H9 (cell line): ENCODE measurements at regions not wholly inside any gene's neighbourhood (a gene's known extent, or its start where the extent isn't known, plus 50 kb on each side); places are given as distances from the start of the nearest gene placed in this dataset.

ENCODE experiments used
- DNase-seq: peaks from one replicate; pipeline ENCODE4 v3.0.0-alpha.2; 2017
- H2AFZ ChIP-seq: one replicate; pipeline ENCODE4 v1.6.1; 2013; ENCODE audit warnings: mild to moderate bottlenecking, low read length, control low read depth, moderate library complexity
- H2AK5ac ChIP-seq: 2 replicates; pipeline ENCODE4 v1.6.1; 2013; ENCODE audit warnings: low read length, control low read depth, mixed read lengths; ENCODE audit not compliant: insufficient read length
- H2BK120ac ChIP-seq: one replicate; pipeline ENCODE4 v1.6.1; 2013; ENCODE audit warnings: low read depth, mild to moderate bottlenecking, low read length, control low read depth, inconsistent platforms; ENCODE audit not compliant: poor library complexity, severe bottlenecking
- H2BK12ac ChIP-seq: 2 replicates; pipeline ENCODE4 v1.6.1; 2013; ENCODE audit warnings: low read length, control low read depth, mixed read lengths, low read depth; ENCODE audit not compliant: insufficient read length
- H2BK15ac ChIP-seq: 2 replicates; pipeline ENCODE4 v1.6.1; 2013; ENCODE audit warnings: low read depth, low read length, control low read depth
- H2BK20ac ChIP-seq: one replicate; pipeline ENCODE4 v1.6.1; 2013; ENCODE audit warnings: low read depth, mild to moderate bottlenecking, low read length, control low read depth, inconsistent platforms; ENCODE audit not compliant: poor library complexity, severe bottlenecking
- H2BK5ac ChIP-seq: 2 replicates; pipeline ENCODE4 v1.6.1; 2013; ENCODE audit warnings: low read length, control low read depth, mixed read lengths; ENCODE audit not compliant: insufficient read length
- H3K14ac ChIP-seq: 2 replicates; pipeline ENCODE4 v1.6.1; 2013; ENCODE audit warnings: low read length, control low read depth; ENCODE audit not compliant: insufficient read depth
- H3K18ac ChIP-seq: 2 replicates; pipeline ENCODE4 v1.6.1; 2013; ENCODE audit warnings: low read depth, mild to moderate bottlenecking, mixed read lengths, low read length, control low read depth; ENCODE audit not compliant: insufficient read length
- H3K23ac ChIP-seq: 2 replicates; pipeline ENCODE4 v1.6.1; 2013; ENCODE audit warnings: low read length, control low read depth, mixed read lengths, low read depth; ENCODE audit not compliant: insufficient read length
- H3K23me2 ChIP-seq: 2 replicates; pipeline ENCODE4 v1.6.1; 2013; ENCODE audit warnings: low read depth, mild to moderate bottlenecking, mixed read lengths, low read length, control low read depth; ENCODE audit not compliant: insufficient read length, poor library complexity, severe bottlenecking
- H3K27ac ChIP-seq: 2 replicates; pipeline ENCODE4 v1.5.1; 2013; ENCODE audit warnings: low read length, control low read depth, mixed read lengths, low read depth; ENCODE audit not compliant: insufficient read length
- H3K27me3 ChIP-seq: 2 replicates; pipeline ENCODE4 v1.6.1; 2013; ENCODE audit warnings: low read length, control low read depth, inconsistent platforms; ENCODE audit not compliant: insufficient read depth
- H3K4ac ChIP-seq: 2 replicates; pipeline ENCODE4 v1.6.1; 2013; ENCODE audit warnings: low read depth, mild to moderate bottlenecking, control low read depth, inconsistent platforms, low read length, moderate library complexity
- H3K4me1 ChIP-seq: 2 replicates; pipeline ENCODE4 v1.6.1; 2013; ENCODE audit warnings: low read length, control low read depth, inconsistent platforms; ENCODE audit not compliant: insufficient read depth
- H3K4me2 ChIP-seq: 2 replicates; pipeline ENCODE4 v1.6.1; 2013; ENCODE audit warnings: low read length, control low read depth, mixed read lengths; ENCODE audit not compliant: insufficient read length, insufficient read depth
- H3K56ac ChIP-seq: 2 replicates; pipeline ENCODE4 v1.6.1; 2013; ENCODE audit warnings: low read depth, mild to moderate bottlenecking, mixed read lengths, low read length, control low read depth; ENCODE audit not compliant: insufficient read length
- H3K79me1 ChIP-seq: 2 replicates; pipeline ENCODE4 v1.6.1; 2013; ENCODE audit warnings: low read depth, mild to moderate bottlenecking, moderate library complexity, low read length, control low read depth, inconsistent platforms; ENCODE audit not compliant: insufficient read depth, poor library complexity, severe bottlenecking
- H3K79me2 ChIP-seq: 2 replicates; pipeline ENCODE4 v1.6.1; 2013; ENCODE audit warnings: low read length, control low read depth, inconsistent platforms; ENCODE audit not compliant: insufficient read depth
- H3K9ac ChIP-seq: 2 replicates; pipeline ENCODE4 v1.6.1; 2013; ENCODE audit warnings: low read length, control low read depth, mixed read lengths; ENCODE audit not compliant: insufficient read length; ENCODE audit errors: extremely low read depth
- H3K9me3 ChIP-seq: one replicate; pipeline ENCODE4 v1.6.1; 2013; ENCODE audit warnings: low read depth, low read length, inconsistent platforms; ENCODE audit not compliant: control insufficient read depth
- H3T11ph ChIP-seq: one replicate; pipeline ENCODE4 v1.6.1; 2013; ENCODE audit warnings: mild to moderate bottlenecking, low read length, control low read depth, inconsistent platforms
- H4K20me1 ChIP-seq: one replicate; pipeline ENCODE4 v1.6.1; 2013; ENCODE audit not compliant: control insufficient read depth, insufficient read length, insufficient read depth
- H4K5ac ChIP-seq: 2 replicates; pipeline ENCODE4 v1.6.1; 2013; ENCODE audit warnings: low read depth, mild to moderate bottlenecking, mixed read lengths, low read length, control low read depth; ENCODE audit not compliant: insufficient read length
- H4K8ac ChIP-seq: replicated peaks from 2 replicates; pipeline ENCODE4 v1.6.1; 2013; ENCODE audit warnings: low read length, control low read depth, mixed read lengths, low read depth; ENCODE audit not compliant: insufficient read length
- H4K91ac ChIP-seq: 2 replicates; pipeline ENCODE4 v1.6.1; 2013; ENCODE audit warnings: low read depth, mild to moderate bottlenecking, moderate library complexity, mixed read lengths, low read length, control low read depth; ENCODE audit not compliant: insufficient read length
- H3K27ac Mint-ChIP-seq, 3 experiments: 2 replicates in 2 of 3; 3 replicates in 1 of 3; pipeline ENCODE4 v1.8.0; 2020 to 2021; ENCODE audit warnings: mixed read lengths in 3 of 3, mild to moderate bottlenecking in 1 of 3, moderate library complexity in 1 of 3
- H3K27me3 Mint-ChIP-seq: 2 replicates; pipeline ENCODE4 v1.8.0; 2021; ENCODE audit warnings: low read depth, mild to moderate bottlenecking, moderate library complexity, mixed read lengths
- H3K36me3 Mint-ChIP-seq, 3 experiments: 2 replicates in 2 of 3; 3 replicates in 1 of 3; pipeline ENCODE4 v1.8.0; 2020 to 2021; ENCODE audit warnings: low read depth in 3 of 3, mixed read lengths in 3 of 3; ENCODE audit not compliant: insufficient read depth in 1 of 3
- H3K4me1 Mint-ChIP-seq, 2 experiments: 2 replicates each; pipeline ENCODE4 v1.8.0; 2020; ENCODE audit warnings: mixed read lengths in 2 of 2
- H3K4me3 Mint-ChIP-seq, 2 experiments: 2 replicates in 1 of 2; 3 replicates in 1 of 2; pipeline ENCODE4 v1.8.0; 2020 to 2021; ENCODE audit warnings: mild to moderate bottlenecking in 2 of 2, mixed read lengths in 2 of 2, moderate library complexity in 1 of 2
- H3K9me3 Mint-ChIP-seq, 2 experiments: 2 replicates in 1 of 2; 3 replicates in 1 of 2; pipeline ENCODE4 v1.8.0; 2020; ENCODE audit warnings: mild to moderate bottlenecking in 2 of 2, mixed read lengths in 2 of 2, moderate library complexity in 1 of 2
- CTCF ChIP-seq: fragments of 200-600 bp; sonication (generic); conservative IDR thresholded peaks from 3 replicates; pipeline ENCODE4 v1.8.0; 2021; ENCODE audit warnings: antibody characterized with exemption, mild to moderate bottlenecking
- WGBS: extraction: QIAGEN DNeasy Blood & Tissue Kit; methylation state at CpG from one replicate; pipeline ENCODE4 v1.1.7; 2013; ENCODE audit warnings: missing lambda C conversion rate, low lambda C conversion rate, mixed read lengths; ENCODE audit not compliant: insufficient read length; ENCODE audit errors: extremely low coverage; 5-methylcytosine and 5-hydroxymethylcytosine counted together

- Histone ChIP-seq H2AK5ac (no peak overlapping the region), H4K91ac (no peak overlapping the region), H4K20me1 (no peaks in the 10 kb centered on the region), H2BK20ac (no peak overlapping the region), H2BK15ac (no peak overlapping the region), H2BK12ac (no peak overlapping the region), H3K18ac (no peak overlapping the region), H3K79me1 (no peaks in the 10 kb centered on the region), H4K5ac (no peak overlapping the region), H3K9me3 (no peaks in the 10 kb centered on the region), H3K9ac (no peak overlapping the region), H3K23me2 (no peaks in the 10 kb centered on the region), H3K4ac (no peak overlapping the region), H4K8ac (no peak overlapping the region), H2BK120ac (no peak overlapping the region), H3K79me2 (no peaks in the 10 kb centered on the region), H3K27ac (no peak overlapping the region), H3K4me1 (no peaks in the 10 kb centered on the region), H2BK5ac (no peak overlapping the region), H3K56ac (no peak overlapping the region), H3T11ph (no peak overlapping the region), H3K27me3 (no peaks in the 10 kb centered on the region), H3K4me2 (no peak overlapping the region), H3K23ac (no peak overlapping the region), H3K14ac (no peak overlapping the region), H2AFZ (no peak overlapping the region)
- Mint-ChIP-seq H3K9me3 (peaks cover 0 to 3% of the 10 kb centered on the region in 2 experiments; a peak in 1 of 5 replicates), H3K4me3 (no peak overlapping the region), H3K4me1 (peaks cover 0 to 8% of the 10 kb centered on the region in 2 experiments; a peak in 2 of 4 replicates), H3K27me3 (no peaks in the 10 kb centered on the region), H3K27ac (no peak overlapping the region; a peak in 1 of 7 replicates), H3K36me3 (no peaks in the 10 kb centered on the region; a peak in 1 of 7 replicates)
- no peak for TF ChIP-seq CTCF
- no CpG with 5 or more reads among the region's 4 CpGs for WGBS
- no peak for DNase-seq
Observed at GRCh38 chr2:53484531-53484930, 283.1 kb upstream of the CHAC2 start.
